ENCODE measurements at regions not wholly inside any gene's neighbourhood (a gene's known extent, or its start where the extent isn't known, plus 50 kb on each side); places are given as distances from the start of the nearest gene placed in this dataset.
"Not testable (repeated sequence)": the region's sequence is repeated elsewhere in the genome, so short reads cannot be mapped to it uniquely, and the experiment has no call there.

- TF ChIP-seq EZH2 (IDR thresholded peaks at IDR 0.05; ENCODE audit: borderline replicate concordance, low read length); CTCF (conservative IDR thresholded peaks at IDR 0.05 in 1 of 2, IDR thresholded peaks at IDR 0.05 in 1 of 2; ENCODE audit: extremely low read depth in 1 of 2, insufficient read depth in 1 of 2, low read depth in 1 of 2, low read length in 2 of 2): not testable (repeated sequence)
These were observed 112.7 kb upstream of the NUTM2F start for GRCh38 chr9:94441146-94441545.
